Endothelial cell of umbilical vein (primary cell): ENCODE measurements at regions not wholly inside any gene's neighbourhood (a gene's known extent, or its start where the extent isn't known, plus 50 kb on each side); places are given as distances from the start of the nearest gene placed in this dataset.
A peak's percentile ranks its signal among the peaks of the same experiment; 100 is the strongest.

Source experiments
- BruUV-seq: library from RNA; stranded (reverse); fragments of 400-500 nt; replicated peaks from 2 replicates; lab custom pipeline; 2021; lab: Mats Ljungman, UMichigan
- CTCF ChIA-PET: fragments of 300-600, 350-600 bp; sonication (Branson Sonifier 250); formaldehyde crosslinking; loops from one replicate; lab custom pipeline; 2021; ENCODE audit warnings: antibody characterized with exemption, inconsistent platforms; lab: Charles Lee
- POLR2A ChIA-PET: fragments of 300-600, 350-600 bp; sonication (Branson Sonifier 250); formaldehyde crosslinking; loops from one replicate; lab custom pipeline; 2021; ENCODE audit warnings: antibody characterized with exemption, inconsistent platforms; lab: Charles Lee
- DNase-seq: peaks from one replicate; pipeline ENCODE4 v3.0.0-alpha.2; 2011; ENCODE audit warnings: low read depth, low spot score
- FAIRE-seq: peaks from 2 replicates; lab custom pipeline; 2011; peaks lifted over from hg19 to GRCh38; lab: Jason Lieb, UNC
- H2AFZ ChIP-seq: 2 replicates; pipeline ENCODE4 v1.6.0; 2012; ENCODE audit warnings: low read depth, low read length, control low read depth, inconsistent platforms
- H3K27ac ChIP-seq: 2 replicates; pipeline ENCODE4 v1.5.1; 2011; ENCODE audit warnings: low read depth, mild to moderate bottlenecking, control low read depth, low read length, moderate library complexity; ENCODE audit not compliant: insufficient read depth
- H3K27me3 ChIP-seq, 2 experiments: 2 replicates each; pipeline versions ENCODE4 v1.6.0 to v1.6.1; 2011; ENCODE audit warnings: low read length in 2 of 2, mixed read lengths in 1 of 2; ENCODE audit not compliant: control insufficient read depth in 2 of 2, insufficient read depth in 2 of 2
- H3K36me3 ChIP-seq, 2 experiments: 2 replicates in 1 of 2; 3 replicates in 1 of 2; pipeline ENCODE4 v1.5.1; 2011; ENCODE audit warnings: low read length in 2 of 2, mild to moderate bottlenecking in 1 of 2, moderate library complexity in 1 of 2; ENCODE audit not compliant: control insufficient read depth in 2 of 2, insufficient read depth in 2 of 2; ENCODE audit errors: extremely low read depth in 1 of 2
- H3K4me1 ChIP-seq: 3 replicates; pipeline ENCODE4 v1.5.1; 2011; ENCODE audit warnings: mild to moderate bottlenecking, low read length; ENCODE audit not compliant: control insufficient read depth, insufficient read depth; ENCODE audit errors: extremely low read depth
- H3K4me2 ChIP-seq: 2 replicates; pipeline ENCODE4 v1.6.1; 2011; ENCODE audit warnings: low read length, control low read depth, mixed read lengths; ENCODE audit not compliant: insufficient read depth
- H3K4me3 ChIP-seq, 3 experiments: fragments of 200-600 bp in 1 of 3; sonication (generic), shearing (Covaris generic) in 1 of 3; replicated peaks in 1 of 3; 2 replicates each; pipeline ENCODE4 v1.5.1; 2011 to 2016; ENCODE audit warnings: control low read depth in 3 of 3, low read length in 3 of 3, mild to moderate bottlenecking in 2 of 3, inconsistent platforms in 1 of 3, low read depth in 1 of 3, moderate library complexity in 1 of 3; ENCODE audit not compliant: insufficient read depth in 1 of 3
- H3K79me2 ChIP-seq: 2 replicates; pipeline ENCODE4 v1.6.0; 2012; ENCODE audit warnings: low read length, inconsistent platforms; ENCODE audit not compliant: control insufficient read depth, insufficient read depth
- H3K9ac ChIP-seq: replicated peaks from 2 replicates; pipeline ENCODE3; 2011; ENCODE audit warnings: low read length, control low read depth; ENCODE audit not compliant: insufficient read depth; ENCODE audit errors: extremely low read depth
- H3K9me1 ChIP-seq: replicated peaks from 3 replicates; pipeline ENCODE4 v1.6.0; 2011; ENCODE audit warnings: mild to moderate bottlenecking, low read length; ENCODE audit not compliant: control insufficient read depth, insufficient read depth; ENCODE audit errors: extremely low read depth
- H3K9me3 ChIP-seq: replicated peaks from 2 replicates; pipeline ENCODE4 v1.5.1; 2012; ENCODE audit warnings: low read length, inconsistent platforms; ENCODE audit not compliant: control insufficient read depth, insufficient read depth
- H4K20me1 ChIP-seq: replicated peaks from 2 replicates; pipeline ENCODE3; 2011; ENCODE audit warnings: mild to moderate bottlenecking, low read length; ENCODE audit not compliant: control insufficient read depth, insufficient read depth; ENCODE audit errors: extremely low read depth
- CTCF ChIP-seq, 2 donors: IDR thresholded peaks; 1 replicate in 1 of 2; 2 replicates in 1 of 2; pipeline ENCODE4 v1.5.1; 2011; ENCODE audit warnings: low read length in 2 of 2, mild to moderate bottlenecking in 2 of 2, moderate library complexity in 2 of 2, control low read depth in 1 of 2, inconsistent platforms in 1 of 2, low read depth in 1 of 2; ENCODE audit not compliant: insufficient read depth in 1 of 2; ENCODE audit errors: extremely low read depth in 1 of 2
- EZH2 ChIP-seq: IDR thresholded peaks from 2 replicates; pipeline ENCODE4 v1.6.1; 2012; ENCODE audit warnings: borderline replicate concordance, low read depth, mild to moderate bottlenecking, moderate library complexity, low read length, inconsistent platforms; ENCODE audit not compliant: severe bottlenecking
- FOS ChIP-seq: IDR thresholded peaks from 2 replicates; pipeline ENCODE4 v1.6.1; 2011; ENCODE audit warnings: mild to moderate bottlenecking, low read length, moderate library complexity, borderline replicate concordance; ENCODE audit not compliant: insufficient read depth
- GATA2 ChIP-seq: IDR thresholded peaks from 2 replicates; pipeline ENCODE4 v1.7.0; 2011; ENCODE audit warnings: low read depth, mild to moderate bottlenecking, moderate library complexity, mixed read lengths, low read length; ENCODE audit not compliant: insufficient read length, insufficient read depth
- JUN ChIP-seq: IDR thresholded peaks from 2 replicates; pipeline ENCODE4 v1.6.1; 2011; ENCODE audit warnings: borderline replicate concordance, low read depth; ENCODE audit not compliant: insufficient read length, insufficient read depth
- MAX ChIP-seq: IDR thresholded peaks from 2 replicates; pipeline ENCODE4 v1.6.1; 2011; ENCODE audit not compliant: insufficient read depth, insufficient read length
- MYC ChIP-seq: IDR thresholded peaks from one replicate; pipeline ENCODE4 v1.6.1; 2011; ENCODE audit warnings: mild to moderate bottlenecking, low read depth, low read length
- POLR2A ChIP-seq: IDR thresholded peaks from 2 replicates; pipeline ENCODE4 v1.6.1; 2012; ENCODE audit warnings: low read depth, mild to moderate bottlenecking, control low read depth, low read length
- POLR2AphosphoS5 ChIP-seq: IDR thresholded peaks from 2 replicates; pipeline ENCODE4 v1.6.1; 2012; ENCODE audit warnings: low read depth, mild to moderate bottlenecking, control low read depth, low read length, moderate library complexity; ENCODE audit not compliant: insufficient read depth
- dilution Hi-C: fragments of 300-500 bp; cut with MboI; formaldehyde crosslinking; loops from one replicate; pipeline ENCODE4 v1.15.0; 2019; ENCODE audit warnings: low sequenced_read_pairs; ENCODE audit not compliant: extremely low pct_ligation_motif_present
- intact Hi-C: fragments of 100-400 bp; cut with micrococcal nuclease; formaldehyde crosslinking; loops from one replicate; pipeline ENCODE4 v1.10.0; 2022

GRCh38 chr7:106736123-106736507, 75.2 kb upstream of the CCDC71L start:
- dilution Hi-C loops (no loop called here), intact Hi-C loops (loop anchor here (1.0 to 5.0 kb wide), 9 partner anchors 18 to 560 kb away; partner anchors contain the start of gene NAMPT)
- ChIA-PET CTCF (interaction anchor here (0.6 to 3.2 kb wide), 33 partner anchors 13 to 562 kb away, joined by 3 to 158 read pairs (median 6); partner anchors contain the start of gene CCDC71L), POLR2A (interaction anchor here (0.9 to 1.4 kb wide), 3 partner anchors 76 to 451 kb away, joined by 3 to 8 read pairs (median 6); partner anchors contain the start of genes CCDC71L and NAMPT)
- BruUV-seq, result no TSS peak
- FAIRE-seq (no peak), DNase-seq (no peak)
- TF ChIP-seq MAX (no peak), MYC (no peak), CTCF (IDR thresholded peaks at IDR 0.05; ENCODE audit: extremely low read depth in 1 of 2, insufficient read depth in 1 of 2, low read depth in 1 of 2, low read length in 2 of 2) (no peak), POLR2A (no peak), JUN (no peak), FOS (no peak), POLR2AphosphoS5 (no peak), EZH2 (no peak), GATA2 (no peak)
- Histone ChIP-seq H3K9me3 (no peaks in the 10 kb centered on the region), H3K27ac (no peak overlapping the region), H2AFZ (peak overlapping the region; percentile 63), H3K27me3 (no peaks in the 10 kb centered on the region), H3K9ac (peak overlapping the region; percentile 32), H3K9me1 (no peaks in the 10 kb centered on the region), H3K36me3 (no peaks in the 10 kb centered on the region), H3K4me3 (no peak overlapping the region), H4K20me1 (no peaks in the 10 kb centered on the region), H3K4me2 (no peak overlapping the region), H3K79me2 (no peaks in the 10 kb centered on the region), H3K4me1 (peaks cover 23% of the 10 kb centered on the region)
